IMR-90 (cell line): ENCODE measurements at regions not wholly inside any gene's neighbourhood (a gene's known extent, or its start where the extent isn't known, plus 50 kb on each side); places are given as distances from the start of the nearest gene placed in this dataset.

Experiments used
- CTCF ChIP-seq: conservative IDR thresholded peaks from 2 replicates; pipeline ENCODE4 v1.5.1; 2012; ENCODE audit warnings: mild to moderate bottlenecking, low read depth, low read length, improper control_type of control experiment
- ELK1 ChIP-seq: fragments of 150-350 bp; IDR thresholded peaks from 2 replicates; pipeline ENCODE4 v1.6.1; 2016; ENCODE audit warnings: low read depth, mild to moderate bottlenecking, low read length, moderate library complexity, borderline replicate concordance
- FOS ChIP-seq: fragments of 150-350 bp; IDR thresholded peaks from 2 replicates; pipeline ENCODE4 v1.6.1; 2016; ENCODE audit warnings: low read depth, low read length
- POLR2A ChIP-seq: IDR thresholded peaks from 2 replicates; pipeline ENCODE4 v1.6.1; 2012; ENCODE audit warnings: mild to moderate bottlenecking, low read depth, low read length
- RAD21 ChIP-seq: IDR thresholded peaks from 2 replicates; pipeline ENCODE4 v1.6.1; 2012; ENCODE audit warnings: low read length, improper control_type of control experiment
- RCOR1 ChIP-seq: IDR thresholded peaks from 2 replicates; pipeline ENCODE4 v1.6.1; 2012; ENCODE audit warnings: mild to moderate bottlenecking, low read length, improper control_type of control experiment; ENCODE audit not compliant: insufficient replicate concordance
- RFX5 ChIP-seq: IDR thresholded peaks from 2 replicates; pipeline ENCODE4 v1.8.0; 2012; ENCODE audit warnings: low read depth, mild to moderate bottlenecking, low read length, moderate library complexity

- TF ChIP-seq RAD21 = no peak
- TF ChIP-seq CTCF = no peak
- TF ChIP-seq RFX5 = no peak
- no peak for TF ChIP-seq POLR2A
- no peak for TF ChIP-seq ELK1
- TF ChIP-seq FOS = no peak
- no peak for TF ChIP-seq RCOR1
These were observed 404.7 kb downstream of the RRAGC start for GRCh38 chr1:38454749-38455441.
